GM12864 (cell line): ENCODE measurements at regions not wholly inside any gene's neighbourhood (a gene's known extent, or its start where the extent isn't known, plus 50 kb on each side); places are given as distances from the start of the nearest gene placed in this dataset.

Source experiments
- DNase-seq: peaks from one replicate; pipeline ENCODE4 v3.0.0-alpha.2; 2011; ENCODE audit warnings: low read depth
- H3K4me3 ChIP-seq: 2 replicates; pipeline ENCODE4 v1.5.1; 2011; ENCODE audit warnings: mild to moderate bottlenecking, low read depth, low read length, control low read depth
- CTCF ChIP-seq: IDR thresholded peaks from 2 replicates; pipeline ENCODE4 v1.5.1; 2011; ENCODE audit warnings: low read depth, mild to moderate bottlenecking, moderate library complexity, low read length, control low read depth, inconsistent platforms; ENCODE audit errors: missing control alignments

DNA sequence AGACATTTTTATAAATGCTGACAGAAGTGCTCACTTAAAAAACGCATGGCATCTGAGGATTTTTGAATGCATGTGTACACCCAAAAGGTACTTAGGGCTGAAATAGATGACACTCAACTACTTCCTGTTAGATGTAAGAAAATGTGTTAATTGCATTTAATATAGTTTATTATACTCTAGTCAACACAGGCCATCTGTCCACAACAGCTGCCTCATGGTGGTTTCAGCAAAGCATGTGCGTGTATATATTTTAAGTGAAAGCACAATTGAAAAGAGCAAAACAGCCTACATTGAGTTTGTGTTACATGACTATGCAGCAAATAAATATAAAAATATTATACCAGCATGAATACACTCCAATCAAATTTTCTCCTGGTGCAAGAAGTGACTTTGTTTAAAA is 1233.0 kb upstream of the EYS start:
- no peak overlapping the region for H3K4me3 ChIP-seq
- TF ChIP-seq CTCF = no peak
- DNase-seq = no peak

GRCh38 chr6:66937180-66937579 is 1230.2 kb upstream of the EYS start:
- DNase-seq = no peak

GRCh38 chr6:66935612-66936011 is 1228.6 kb upstream of the EYS start:
- DNase-seq = no peak
- H3K4me3 ChIP-seq = no peak overlapping the region
- no peak for TF ChIP-seq CTCF

More at GRCh38 chr6:66937180-66937579, 1230.2 kb upstream of the EYS start:
- TF ChIP-seq CTCF = no peak
- no peak overlapping the region for H3K4me3 ChIP-seq

- no peak overlapping the region for H3K4me3 ChIP-seq
- no peak for DNase-seq
- TF ChIP-seq CTCF = no peak
Measured at GRCh38 chr6:66931787-66932186, 1224.8 kb upstream of the EYS start.

DNA sequence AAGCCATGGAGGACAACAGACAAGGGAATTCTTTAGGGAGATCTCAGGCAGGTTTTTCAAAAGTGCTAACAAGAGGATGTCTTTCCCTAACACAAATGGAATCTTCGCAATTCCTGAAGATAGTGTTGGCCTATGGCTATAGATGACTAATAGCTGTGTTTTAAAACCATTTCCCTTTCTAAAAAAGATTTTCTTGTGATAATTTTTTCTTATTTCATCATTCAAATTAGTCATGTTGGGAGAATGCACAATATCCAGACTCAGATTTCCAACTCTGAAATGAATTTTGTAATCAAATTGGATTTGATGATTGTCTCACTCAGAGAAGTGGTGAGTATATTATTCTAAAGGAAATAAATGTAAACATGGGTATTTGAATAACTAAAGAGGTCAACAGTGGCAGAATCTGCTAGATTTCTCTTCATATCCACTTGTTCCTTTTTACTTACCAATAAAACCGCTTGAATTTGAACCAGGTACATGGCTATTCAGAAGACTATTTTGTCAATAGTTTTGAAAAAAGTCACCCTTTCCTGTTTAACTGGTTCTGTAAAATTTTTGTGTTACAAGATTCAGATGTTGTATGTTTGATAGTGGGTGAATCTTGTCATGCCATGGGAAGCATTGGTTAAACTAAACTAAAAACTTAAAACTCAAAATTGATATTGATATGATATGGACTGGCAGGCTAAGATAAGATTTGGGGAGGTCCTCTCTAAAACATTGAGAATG is 1223.7 kb upstream of the EYS start:
- TF ChIP-seq CTCF = no peak
- H3K4me3 ChIP-seq = no peak overlapping the region
- DNase-seq = no peak

DNA sequence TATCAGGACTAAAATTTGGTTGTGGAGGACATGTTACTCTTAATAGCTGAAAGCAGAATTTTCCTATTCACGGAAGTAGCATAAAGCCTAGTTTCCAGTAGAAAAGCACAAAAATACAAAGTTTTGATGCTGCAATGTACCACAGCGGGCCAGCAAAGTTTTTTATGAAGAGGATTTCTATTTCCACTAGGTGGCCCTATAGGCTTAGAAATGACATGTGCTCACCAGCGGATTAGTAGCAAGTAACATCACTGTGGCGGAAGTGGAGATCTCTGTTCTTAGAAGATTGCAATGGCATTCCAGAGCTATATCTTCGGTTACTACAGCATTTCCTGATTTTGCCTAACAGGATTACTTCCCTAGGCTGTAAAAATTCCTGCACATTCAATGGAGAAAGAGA is 1219.0 kb upstream of the EYS start:
- no peak overlapping the region for H3K4me3 ChIP-seq
- DNase-seq = no peak
- TF ChIP-seq CTCF = no peak

GRCh38 chr6:66913657-66914056 is 1206.6 kb upstream of the EYS start:
- no peak for TF ChIP-seq CTCF
- DNase-seq = no peak
- H3K4me3 ChIP-seq = no peak overlapping the region
